DMS 273 (cell line): ENCODE measurements at regions not wholly inside any gene's neighbourhood (a gene's known extent, or its start where the extent isn't known, plus 50 kb on each side); places are given as distances from the start of the nearest gene placed in this dataset.

ENCODE experiments used
- DNase-seq: peaks from one replicate; lab custom pipeline; 2025; ENCODE audit not compliant: unreplicated experiment; lab: John Stamatoyannopoulos, UW

DNA sequence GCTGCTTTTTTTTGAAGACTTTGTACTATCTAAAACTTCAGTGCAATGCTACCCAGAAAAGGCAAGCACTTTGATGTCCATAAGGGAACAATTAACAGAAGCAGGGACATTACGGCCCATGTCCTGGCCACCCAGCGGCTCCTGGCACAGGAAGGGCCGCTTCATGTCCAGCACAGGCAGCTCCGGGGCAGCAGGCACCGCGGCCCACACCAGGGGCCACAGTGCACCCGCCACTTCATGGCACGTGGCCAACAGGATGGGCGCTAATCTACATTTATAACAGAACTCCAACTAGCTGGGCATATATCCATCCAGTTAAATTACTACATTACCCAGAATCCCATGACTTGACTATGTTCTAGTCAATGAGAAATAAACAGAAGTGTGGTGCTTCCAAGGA, 198.2 kb upstream of the ID4 start:
- DNase-seq = no peak

DNA sequence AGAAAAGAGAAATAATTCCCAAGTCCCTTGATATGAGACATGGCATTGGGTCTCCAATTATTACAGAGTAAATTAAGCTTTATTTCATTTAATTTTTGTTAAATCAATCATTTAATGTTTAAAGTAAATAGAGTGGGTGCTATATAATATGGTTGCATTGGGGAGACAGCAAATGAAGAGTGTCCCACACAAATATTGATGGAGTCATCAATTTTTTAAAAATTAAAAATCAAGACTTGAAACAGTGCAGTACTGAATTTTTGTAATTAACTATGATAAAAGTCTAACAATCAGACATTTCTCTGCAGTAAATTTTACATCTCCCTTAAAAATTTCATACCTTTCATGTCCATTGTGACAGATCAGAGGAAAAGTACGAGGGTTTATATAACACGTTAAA, 193.9 kb upstream of the ID4 start:
- no peak for DNase-seq

DNA sequence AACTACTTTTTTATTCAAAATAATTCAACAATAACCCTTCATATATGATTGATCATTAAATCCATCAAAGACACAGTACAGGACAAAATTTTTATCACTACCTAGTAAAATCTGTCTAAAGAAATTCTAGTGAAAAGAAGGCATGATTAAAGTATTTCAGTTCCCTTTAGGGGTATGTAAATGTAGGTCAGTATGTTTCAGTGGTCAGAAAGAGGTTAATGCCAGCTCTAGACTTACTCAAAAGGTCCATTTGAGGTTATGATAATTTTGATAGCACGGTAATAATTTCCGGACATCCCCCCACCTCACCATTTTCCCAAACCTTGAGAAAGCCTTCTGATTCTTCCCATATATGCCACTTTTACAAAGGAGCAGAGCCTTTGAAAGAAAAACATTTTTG, 193.5 kb upstream of the ID4 start:
- no peak for DNase-seq

DNA sequence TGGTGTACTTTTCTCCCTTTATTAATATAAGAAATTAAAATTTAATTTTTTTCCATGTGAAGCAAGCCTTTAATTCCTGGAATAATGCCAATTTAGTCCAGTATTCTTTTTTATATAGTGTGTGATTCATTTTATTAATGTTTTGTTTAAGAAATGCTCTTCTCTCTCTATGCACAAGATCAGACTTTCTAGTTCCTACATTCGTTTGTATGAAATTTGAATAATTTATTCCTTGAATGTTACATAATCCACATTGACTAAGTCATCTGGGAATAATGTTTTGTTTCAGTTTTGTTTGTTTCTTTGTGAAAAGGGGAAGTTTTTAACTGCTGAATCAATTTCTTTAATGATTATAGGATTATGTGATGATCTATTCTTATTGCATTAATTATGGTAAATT, 181.4 kb upstream of the ID4 start:
- no peak for DNase-seq

DNA sequence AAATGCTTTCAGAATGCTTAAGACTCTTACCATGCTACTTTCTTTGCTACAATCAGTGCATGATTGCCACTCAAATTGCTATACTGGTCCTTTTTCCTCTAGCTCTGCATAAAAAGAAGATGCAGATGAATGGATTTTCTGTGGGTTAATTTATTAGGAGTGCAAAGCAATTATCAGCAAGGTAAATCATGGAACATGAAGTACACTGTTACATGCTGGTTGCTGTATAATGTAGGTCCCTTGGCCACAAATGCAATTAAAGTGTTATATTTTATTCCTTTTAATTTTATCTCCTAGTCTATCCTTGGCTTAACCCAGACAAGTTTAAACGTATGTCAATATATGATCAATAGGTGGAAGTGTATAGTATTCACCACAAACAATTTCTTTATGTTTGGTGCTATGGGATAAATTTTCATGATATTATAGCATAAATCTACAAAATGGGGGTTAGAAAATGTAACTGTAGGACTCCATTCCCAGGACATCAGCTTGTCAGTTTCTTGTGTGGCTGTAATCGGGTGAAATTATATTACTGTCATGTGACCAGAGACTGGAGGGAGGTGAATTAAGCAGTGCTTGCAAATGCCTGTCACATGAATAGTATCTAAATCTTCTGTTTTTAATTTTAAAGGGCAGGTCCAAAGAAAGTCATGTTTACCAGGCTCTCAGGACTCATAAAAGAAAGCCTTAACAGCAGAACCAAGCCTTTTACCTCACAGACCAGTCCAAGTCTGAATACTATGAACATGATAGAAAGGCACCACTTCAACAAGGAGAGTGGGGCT, 176.9 kb upstream of the ID4 start:
- no peak for DNase-seq

DNA sequence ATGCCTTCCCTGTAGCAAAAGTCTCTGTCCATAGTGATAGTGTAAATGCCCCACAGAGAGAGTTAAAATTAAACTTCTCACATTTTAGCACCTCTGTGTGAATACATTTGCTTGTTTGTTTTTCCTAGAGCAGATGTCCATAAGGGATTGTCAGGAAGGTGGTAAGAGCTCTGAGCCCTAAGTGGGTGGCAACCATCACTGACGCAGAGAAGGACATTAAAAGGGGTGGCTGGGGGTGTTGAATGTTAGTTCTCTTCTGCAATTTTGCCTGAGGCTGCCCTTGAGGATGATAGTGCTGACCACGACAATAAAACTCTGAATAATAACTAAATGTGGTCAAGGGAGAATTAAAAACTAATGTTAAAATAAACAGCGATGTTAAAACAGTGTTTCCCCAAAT, 174.3 kb upstream of the ID4 start:
- DNase-seq = no peak

DNA sequence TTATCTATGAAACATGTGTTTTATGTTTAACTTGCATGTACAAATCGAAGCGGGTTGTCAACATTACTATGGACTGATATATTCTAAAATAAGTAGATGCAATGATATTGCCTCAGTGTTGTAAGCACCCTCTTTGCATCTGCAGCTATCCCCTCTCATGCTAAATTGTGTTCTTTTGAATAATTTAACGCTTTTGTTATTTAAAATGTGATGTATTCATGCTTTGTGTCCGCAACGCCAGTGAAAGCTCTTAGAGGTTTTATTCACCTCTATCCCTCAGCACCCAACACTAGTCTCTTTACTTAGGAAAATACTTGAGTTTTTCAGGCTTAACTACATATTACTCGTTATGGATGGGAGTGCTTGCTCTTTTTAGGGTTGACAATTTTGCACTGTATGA, 173.7 kb upstream of the ID4 start:
- DNase-seq = no peak

DNA sequence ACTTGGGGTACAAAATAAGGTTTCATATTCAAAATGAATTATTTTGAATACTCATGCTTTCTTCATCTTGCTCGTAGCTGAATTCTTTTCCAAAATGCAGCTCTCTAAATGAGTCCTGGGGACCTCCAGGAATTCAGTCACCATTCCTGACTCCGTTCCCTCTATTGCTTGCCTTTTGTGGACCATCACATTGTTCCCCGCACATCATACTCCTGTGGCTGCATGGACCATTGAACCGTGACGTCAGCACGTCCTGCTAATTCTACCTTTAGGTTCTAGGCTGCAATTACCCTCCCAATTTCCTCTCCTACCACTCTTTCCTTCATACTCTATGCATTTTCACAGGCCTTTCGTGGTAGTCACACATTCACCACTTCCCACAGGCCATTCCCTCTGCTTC, 173.1 kb upstream of the ID4 start:
- no peak for DNase-seq

DNA sequence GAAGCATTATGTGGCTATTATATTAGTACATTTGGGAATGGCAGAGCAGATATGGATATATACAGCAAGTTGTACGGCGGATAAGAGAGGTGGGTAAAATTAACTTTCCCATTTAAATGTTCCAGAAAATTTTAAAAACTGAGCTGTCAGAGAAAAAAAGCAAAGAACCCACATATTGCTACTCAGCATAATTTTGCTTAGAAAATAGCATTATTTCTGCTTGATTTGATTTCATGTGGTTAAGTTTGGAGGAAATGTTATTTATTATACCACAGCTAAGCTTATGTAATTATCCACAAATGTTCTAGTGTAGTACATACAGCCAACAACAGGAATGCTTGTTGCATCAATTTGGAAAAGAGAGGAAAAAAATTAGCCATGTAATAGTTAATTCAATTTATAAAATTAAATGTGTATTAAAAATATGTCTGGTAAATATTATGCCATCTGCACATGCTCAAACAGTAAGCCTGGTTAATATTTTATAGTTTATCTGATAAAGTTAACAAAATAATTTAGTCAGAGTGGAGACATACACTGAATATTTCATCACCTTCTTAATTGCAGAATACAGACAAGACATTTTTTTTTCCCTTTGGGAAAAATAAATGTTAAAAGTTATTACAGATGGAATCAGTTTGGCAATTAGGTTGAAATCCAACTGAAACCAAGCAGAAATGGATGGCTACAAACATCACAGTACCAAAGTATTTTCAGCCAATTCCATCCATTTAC, 172.1 kb upstream of the ID4 start:
- no peak for DNase-seq

DNA sequence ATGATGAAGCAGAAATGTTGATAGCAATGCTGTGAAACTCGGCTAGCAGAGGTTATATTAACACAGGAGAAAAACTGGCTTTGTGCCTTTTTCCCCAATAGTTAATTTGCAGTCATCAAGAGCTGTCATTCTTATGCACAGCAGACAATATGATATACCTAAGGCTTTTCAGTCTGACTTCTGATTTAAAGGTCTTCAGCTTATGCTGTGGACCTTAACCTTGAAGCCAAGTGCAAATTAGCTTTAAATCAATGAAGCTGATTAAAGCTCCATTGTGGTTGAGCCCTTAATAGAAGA, 171.6 kb upstream of the ID4 start:
- peak; percentile 45 for DNase-seq

DNA sequence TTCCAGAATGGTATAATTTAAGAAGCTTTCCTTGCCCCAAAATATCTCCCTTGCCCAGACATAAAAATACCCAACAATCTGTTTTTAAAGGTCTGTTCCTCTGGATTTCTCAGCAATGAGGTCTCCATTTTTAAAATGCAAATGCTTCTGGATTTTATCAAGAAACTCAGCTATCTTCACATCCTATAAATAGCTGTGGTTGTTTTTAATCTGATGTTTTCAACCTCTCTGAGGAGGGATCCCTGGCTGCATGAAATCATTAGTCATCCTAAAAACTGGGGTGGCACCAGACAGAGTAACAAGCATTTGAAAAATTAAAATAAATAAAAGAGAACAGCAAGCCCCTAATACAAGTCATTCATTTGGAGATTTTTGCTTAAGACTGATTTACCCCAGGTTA, 168.5 kb upstream of the ID4 start:
- DNase-seq = no peak

DNA sequence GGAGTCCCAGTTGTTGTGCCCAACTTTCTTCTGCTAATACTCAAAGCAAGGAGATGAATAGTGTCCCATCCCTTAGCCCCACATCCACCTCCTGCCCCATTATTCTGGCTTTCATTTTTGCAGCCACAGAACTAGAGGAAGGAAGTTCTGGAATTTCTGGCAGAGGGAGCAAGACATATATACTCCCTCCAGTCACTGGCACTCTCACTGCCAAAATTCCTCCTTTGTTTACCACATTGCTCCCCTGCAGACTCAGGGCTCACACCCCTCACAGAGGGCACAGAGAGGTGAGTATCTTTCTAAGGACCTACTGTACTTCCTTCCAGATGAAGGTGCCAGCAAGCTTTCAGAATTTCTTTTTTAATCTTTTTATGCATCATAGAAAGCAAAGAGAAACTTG, 168.0 kb upstream of the ID4 start:
- no peak for DNase-seq

DNA sequence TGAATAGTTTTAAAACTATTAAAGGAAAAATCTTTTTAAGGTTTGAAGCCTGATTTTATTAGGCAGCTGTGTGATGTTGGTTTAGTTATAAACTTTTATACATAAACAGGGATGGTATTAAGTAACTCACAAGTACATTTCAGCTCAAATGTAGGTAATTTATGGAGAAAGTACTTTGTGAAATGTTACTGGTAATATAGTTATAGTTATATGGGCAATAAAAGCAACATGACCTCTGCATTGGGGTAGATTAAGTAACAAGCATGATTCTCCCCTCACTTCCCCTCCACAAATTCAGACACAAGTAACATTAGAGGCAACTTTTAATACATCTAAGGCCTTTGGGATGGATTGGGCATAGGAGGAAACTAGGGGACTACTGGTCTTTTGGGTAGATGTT, 154.3 kb upstream of the ID4 start:
- DNase-seq = no peak

DNA sequence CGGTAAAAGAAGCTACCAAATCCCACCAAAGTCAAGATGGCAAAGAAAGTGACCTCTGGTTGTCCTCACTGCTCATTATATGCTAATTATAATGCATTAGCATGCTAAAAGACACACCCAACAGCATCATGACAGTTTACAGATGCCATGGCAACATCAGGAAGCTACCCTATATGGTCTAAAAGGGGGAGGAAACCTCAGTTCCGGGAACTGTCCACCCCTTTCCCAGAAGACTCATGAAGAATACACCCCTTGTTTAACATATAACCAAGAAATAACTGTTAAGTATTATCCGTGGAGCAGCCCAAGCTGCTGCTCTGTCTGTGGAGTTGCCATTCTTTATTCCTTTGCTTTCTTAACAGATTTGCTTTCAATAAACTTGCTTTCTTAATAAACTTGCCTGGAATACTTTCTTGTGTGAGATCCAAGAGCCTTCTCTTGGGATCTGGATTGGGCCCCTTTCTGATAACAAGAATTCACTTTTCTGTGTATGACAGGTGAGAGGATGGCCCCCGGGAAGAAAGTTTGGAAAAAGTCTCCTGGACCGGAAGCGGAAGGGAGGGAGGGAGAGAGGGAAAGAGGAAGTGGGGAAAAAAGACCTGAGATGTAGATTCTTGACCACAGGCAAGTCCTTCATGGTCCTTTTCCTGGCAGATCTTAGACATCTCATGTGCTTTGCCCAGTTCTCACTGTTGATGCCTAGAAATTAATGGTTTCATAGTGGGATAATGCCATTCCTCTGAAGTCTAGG, 146.7 kb upstream of the ID4 start:
- DNase-seq = no peak

DNA sequence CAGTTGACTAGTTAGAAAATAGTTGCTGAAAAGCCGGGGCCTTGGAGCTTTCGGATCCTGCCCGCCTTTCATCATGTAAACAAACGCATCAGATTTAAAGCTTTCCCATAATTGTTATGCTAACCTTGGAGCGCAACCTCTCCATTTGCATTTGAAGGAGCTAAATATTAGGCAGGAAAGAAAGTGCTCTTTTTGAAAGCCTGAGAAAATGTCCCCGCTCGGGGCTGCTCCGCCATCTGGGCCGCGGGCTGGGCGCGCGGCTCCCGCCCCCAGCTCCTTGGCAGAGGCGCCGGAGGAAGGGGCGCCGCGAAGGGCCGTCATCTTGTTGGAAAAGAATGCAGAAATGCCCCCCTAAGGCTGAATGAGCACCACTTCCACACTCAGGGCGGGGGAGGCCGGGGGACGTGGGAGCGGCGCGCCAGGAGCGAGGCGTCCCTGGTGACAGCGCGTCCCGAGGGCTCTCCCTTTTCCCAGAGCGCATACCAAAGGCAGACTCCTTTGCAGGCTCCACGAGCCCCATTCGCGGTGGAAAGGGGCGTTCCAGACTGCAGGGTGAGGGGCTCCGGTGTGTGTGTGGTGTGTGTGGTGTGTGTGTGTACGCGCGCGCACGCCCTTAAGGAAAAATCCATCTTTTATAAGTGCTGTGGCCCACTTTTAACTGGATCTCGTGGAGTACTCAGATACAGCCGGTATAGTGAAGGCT, 145.6 kb upstream of the ID4 start:
- DNase-seq = peak; percentile 81

DNA sequence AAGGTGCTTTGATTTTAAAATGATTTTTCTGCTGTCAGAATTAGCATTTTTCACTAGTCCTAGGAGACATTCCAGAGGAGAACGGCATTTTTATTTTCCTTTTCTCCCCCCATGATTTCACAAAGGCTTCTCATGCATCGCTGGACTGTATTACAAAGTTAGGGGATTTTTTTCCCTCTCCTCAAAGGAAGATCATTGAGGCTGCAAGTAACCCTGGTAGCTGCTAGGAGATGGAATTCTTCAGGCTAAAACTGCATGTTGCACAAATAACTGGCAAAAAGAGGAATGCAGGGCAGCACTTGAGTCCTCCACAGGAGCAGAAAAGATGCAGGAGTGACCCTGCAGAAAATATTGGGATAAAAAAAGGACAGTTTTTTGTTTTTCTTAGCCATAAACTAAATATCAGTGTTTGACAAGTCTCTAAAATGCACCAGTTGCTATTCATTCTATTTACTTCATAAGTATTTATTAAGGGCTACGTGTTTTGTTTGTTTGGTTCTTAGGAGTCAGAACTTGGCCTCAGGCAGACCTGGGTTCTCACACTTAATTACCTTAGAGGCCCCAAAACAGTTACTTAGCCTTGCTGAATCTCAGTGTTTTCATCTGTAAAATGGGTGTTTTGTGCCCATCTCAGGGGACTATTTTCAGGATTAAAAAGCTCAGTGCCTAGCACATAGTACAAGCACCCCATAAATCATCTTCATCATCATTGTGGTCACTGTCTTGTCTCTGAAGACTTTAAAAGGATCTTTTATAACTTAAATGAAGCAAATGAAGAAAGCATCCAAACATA, 144.5 kb upstream of the ID4 start:
- DNase-seq = peak; percentile 29

DNA sequence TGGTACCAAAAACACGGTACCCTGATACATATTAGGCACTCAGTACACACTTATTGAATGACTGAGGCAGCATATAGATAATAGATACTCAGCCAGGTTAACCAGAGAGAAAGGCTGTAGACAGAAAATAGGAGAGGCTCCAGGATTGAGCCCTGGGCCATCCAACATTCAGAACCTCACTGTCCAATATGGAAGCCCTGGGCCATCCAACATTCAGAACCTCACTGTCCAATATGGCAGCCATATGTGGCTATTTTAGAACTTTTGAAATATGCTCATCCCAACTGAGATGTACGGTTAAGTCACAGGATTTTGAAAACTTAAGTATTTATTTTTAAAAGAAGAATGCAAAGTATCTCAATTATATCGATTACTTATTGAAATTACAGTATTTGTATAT, 142.5 kb upstream of the ID4 start:
- peak; percentile 63 for DNase-seq

DNA sequence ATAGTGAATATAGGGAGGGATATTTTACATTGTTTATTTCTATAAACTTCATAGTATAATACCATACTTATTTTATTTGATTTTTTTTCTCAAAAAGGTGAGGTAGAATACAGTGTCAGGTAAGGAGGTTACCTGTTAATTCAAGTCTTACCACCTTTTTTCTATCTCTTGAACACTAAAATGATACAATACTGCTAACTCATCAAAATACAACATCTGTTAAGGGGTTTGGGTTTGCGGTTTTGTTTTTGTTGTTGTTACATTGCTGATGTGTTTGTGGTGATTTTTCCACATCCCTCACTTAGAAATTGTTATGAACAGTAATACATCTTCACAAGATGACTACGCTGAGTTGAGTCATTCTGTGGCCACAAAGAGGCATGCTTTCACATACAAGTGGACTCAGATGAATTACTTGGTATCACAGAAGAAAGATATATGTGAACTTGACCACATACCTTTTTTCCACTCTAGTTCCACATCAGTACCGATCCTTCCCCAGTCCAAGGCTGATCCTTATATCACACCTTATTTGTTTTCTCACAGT, 139.4 kb upstream of the ID4 start:
- DNase-seq = peak; percentile 77

DNA sequence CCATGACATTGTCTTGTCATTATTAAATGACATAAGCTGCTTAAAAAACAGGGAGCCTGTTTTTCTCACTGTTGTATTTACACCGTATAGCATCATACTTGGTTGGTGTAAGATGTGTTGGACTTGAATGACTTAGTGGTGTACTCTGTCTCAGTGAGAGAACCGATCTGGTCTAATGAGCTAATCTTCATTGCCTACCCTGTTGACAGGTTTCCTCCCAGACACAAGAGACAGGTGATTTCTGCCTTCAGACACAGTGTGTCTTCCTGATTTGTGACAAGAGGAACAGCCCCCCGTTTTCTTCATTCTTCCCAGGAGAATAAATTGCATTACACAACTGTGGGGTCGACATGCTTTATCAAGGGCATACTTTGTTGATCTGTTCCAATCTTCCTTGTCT, 137.2 kb upstream of the ID4 start:
- DNase-seq = no peak

DNA sequence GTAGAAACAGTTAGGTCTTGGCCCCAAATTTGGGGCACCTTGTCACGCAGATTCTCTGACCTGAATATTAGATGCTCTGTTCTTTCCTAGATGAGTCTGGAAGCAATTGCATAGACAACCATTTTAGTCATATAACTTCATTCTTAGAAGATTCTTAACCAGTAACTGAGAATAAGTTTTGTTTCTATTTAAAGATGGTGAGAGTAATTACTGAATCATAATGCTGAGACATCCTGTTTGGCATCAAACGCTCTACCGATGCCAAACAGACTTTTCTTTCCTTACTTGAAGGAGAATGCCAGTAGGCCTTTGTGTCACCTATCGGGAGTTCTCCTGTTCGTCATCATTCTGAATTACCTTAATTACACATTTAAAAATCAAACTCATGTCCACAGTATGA, 131.6 kb upstream of the ID4 start:
- DNase-seq = no peak
